ENCODE measurements at regions not wholly inside any gene's neighbourhood (a gene's known extent, or its start where the extent isn't known, plus 50 kb on each side); places are given as distances from the start of the nearest gene placed in this dataset.
"Not testable (repeated sequence)": the region's sequence is repeated elsewhere in the genome, so short reads cannot be mapped to it uniquely, and the experiment has no call there.

GRCh38 chr16:29062235-29062634, 77.4 kb downstream of the LAT start:
- not testable (repeated sequence) for DNase-seq (ENCODE audit: low read depth in 1 of 2, low spot score in 1 of 2)

- DNase-seq (ENCODE audit: low read depth in 1 of 2, low spot score in 1 of 2) = not testable (repeated sequence)
Measured at GRCh38 chr16:29061467-29061921, 76.6 kb downstream of the LAT start.

GRCh38 chr16:29060022-29060810, 75.4 kb downstream of the LAT start:
- not testable (repeated sequence) for DNase-seq (ENCODE audit: low read depth in 1 of 2, low spot score in 1 of 2)

GRCh38 chr16:29059575-29059974, 74.7 kb downstream of the LAT start:
- not testable (repeated sequence) for DNase-seq (ENCODE audit: low read depth in 1 of 2, low spot score in 1 of 2)

All from activated CD4-positive, alpha-beta T cell treated with anti-CD3 and anti-CD28 coated beads, Interleukin-2, amount 50 U/mL, for 24 hours (primary cell).